Inflammatory macrophage treated with lipopolysaccharide for 4 hours (primary cell): ENCODE measurements at regions not wholly inside any gene's neighbourhood (a gene's known extent, or its start where the extent isn't known, plus 50 kb on each side); places are given as distances from the start of the nearest gene placed in this dataset.
A peak's percentile ranks its signal among the peaks of the same experiment; 100 is the strongest.

Experiments
- DNase-seq: peaks from one replicate; pipeline ENCODE4 v3.0.0-alpha.2; 2020

- DNase-seq = no peak
Observed at GRCh38 chr6:79864421-79864820, 82.9 kb downstream of the ELOVL4 start.

GRCh38 chr6:79864001-79864400, 83.4 kb downstream of the ELOVL4 start:
- DNase-seq = no peak

GRCh38 chr6:79863566-79863965, 83.8 kb downstream of the ELOVL4 start:
- no peak for DNase-seq

GRCh38 chr6:79862711-79863110, 84.6 kb downstream of the ELOVL4 start:
- peak; percentile 5 for DNase-seq

GRCh38 chr6:79862126-79862525, 85.2 kb downstream of the ELOVL4 start:
- DNase-seq = no peak

- no peak for DNase-seq
Observed at GRCh38 chr6:79861023-79861422, 86.3 kb downstream of the ELOVL4 start.

GRCh38 chr6:79847426-79847825, 99.9 kb downstream of the ELOVL4 start:
- no peak for DNase-seq

- DNase-seq = no peak
Observed at GRCh38 chr6:79842376-79843040, 104.8 kb downstream of the ELOVL4 start.

- DNase-seq = peak; percentile 22
Observed at GRCh38 chr6:79841577-79842375, 105.6 kb downstream of the ELOVL4 start.

- no peak for DNase-seq
Observed at GRCh38 chr6:79838851-79839250, 108.5 kb downstream of the ELOVL4 start.

- no peak for DNase-seq
Observed at GRCh38 chr6:79833964-79834284, 113.4 kb downstream of the ELOVL4 start.

GRCh38 chr6:79833264-79833963, 113.9 kb downstream of the ELOVL4 start:
- DNase-seq = no peak

GRCh38 chr6:79832723-79833122, 114.6 kb downstream of the ELOVL4 start:
- no peak for DNase-seq

GRCh38 chr6:79824202-79824601, 123.2 kb downstream of the ELOVL4 start:
- no peak for DNase-seq

GRCh38 chr6:79821859-79822258, 125.5 kb downstream of the ELOVL4 start:
- no peak for DNase-seq

GRCh38 chr6:79818471-79818870, 128.9 kb downstream of the ELOVL4 start:
- DNase-seq = no peak

- no peak for DNase-seq
Observed at GRCh38 chr6:79814940-79815339, 132.4 kb downstream of the ELOVL4 start.

GRCh38 chr6:79813854-79814709, 133.3 kb downstream of the ELOVL4 start:
- peak; percentile 75 for DNase-seq

- DNase-seq = no peak
Observed at GRCh38 chr6:79813143-79813850, 134.1 kb downstream of the ELOVL4 start.

GRCh38 chr6:79812195-79812594, 135.2 kb downstream of the ELOVL4 start:
- no peak for DNase-seq

- DNase-seq = no peak
Observed at GRCh38 chr6:79810871-79811270, 136.5 kb downstream of the ELOVL4 start.

GRCh38 chr6:79810185-79810705, 137.1 kb downstream of the ELOVL4 start:
- DNase-seq = no peak
